GM23338 (cell line): ENCODE measurements at regions not wholly inside any gene's neighbourhood (a gene's known extent, or its start where the extent isn't known, plus 50 kb on each side); places are given as distances from the start of the nearest gene placed in this dataset.
A peak's percentile ranks its signal among the peaks of the same experiment; 100 is the strongest.

Experiments
- ATAC-seq: fragments of 200-7000 bp; cut with Tn5 transposase; 3 replicates; pipeline ENCODE4 v1.9.1; 2020
- DNase-seq: peaks from one replicate; pipeline ENCODE4 v3.0.0-alpha.2; 2015; ENCODE audit warnings: low spot score
- H2AFZ ChIP-seq: fragments of 200-600 bp; sonication (generic); 2 replicates; pipeline ENCODE4 v1.8.0; 2016; ENCODE audit warnings: antibody characterized with exemption, mild to moderate bottlenecking, moderate library complexity
- H3F3A ChIP-seq: fragments of 200-600 bp; sonication (generic); replicated peaks from 2 replicates; pipeline ENCODE4 v1.8.0; 2017; ENCODE audit warnings: antibody characterized with exemption, mixed run types, low read depth
- H3K27ac ChIP-seq: fragments of 200-600 bp; sonication (generic); 2 replicates; pipeline ENCODE4 v1.6.1; 2016; ENCODE audit warnings: low read depth
- H3K27me3 ChIP-seq: fragments of 200-600 bp; sonication (generic); 2 replicates; pipeline ENCODE4 v1.8.0; 2016; ENCODE audit warnings: mild to moderate bottlenecking, mixed run types, moderate library complexity; ENCODE audit not compliant: insufficient read depth
- H3K36me3 ChIP-seq: fragments of 200-600 bp; sonication (generic); 2 replicates; pipeline ENCODE4 v1.8.0; 2016; ENCODE audit warnings: mild to moderate bottlenecking; ENCODE audit not compliant: insufficient read depth
- H3K4me1 ChIP-seq: fragments of 200-600 bp; sonication (generic); 2 replicates; pipeline ENCODE4 v1.8.0; 2016; ENCODE audit warnings: mild to moderate bottlenecking, moderate library complexity; ENCODE audit not compliant: insufficient read depth
- H3K4me2 ChIP-seq: fragments of 200-600 bp; sonication (generic); 2 replicates; pipeline ENCODE4 v1.7.1; 2017; ENCODE audit warnings: mixed run types
- H3K4me3 ChIP-seq: fragments of 200-600 bp; sonication (generic); 2 replicates; pipeline ENCODE4 v1.6.1; 2016; ENCODE audit warnings: mixed run types
- H3K79me2 ChIP-seq: fragments of 200-600 bp; sonication (generic); replicated peaks from 2 replicates; pipeline ENCODE4 v1.8.0; 2017; ENCODE audit warnings: mild to moderate bottlenecking; ENCODE audit not compliant: insufficient read depth
- H3K9me2 ChIP-seq: fragments of 200-600 bp; sonication (generic); 2 replicates; pipeline ENCODE4 v1.8.0; 2017; ENCODE audit not compliant: insufficient read depth
- H4K20me1 ChIP-seq: fragments of 200-600 bp; sonication (generic); replicated peaks from 2 replicates; pipeline ENCODE4 v1.8.0; 2017; ENCODE audit warnings: mild to moderate bottlenecking; ENCODE audit not compliant: insufficient read depth
- H3K27ac Mint-ChIP-seq: 2 replicates; pipeline ENCODE4 v1.8.0; 2020; ENCODE audit warnings: inconsistent platforms, mild to moderate bottlenecking, moderate library complexity, mixed read lengths
- H3K27me3 Mint-ChIP-seq: 3 replicates; pipeline ENCODE4 v1.8.0; 2022; ENCODE audit warnings: low read depth, mild to moderate bottlenecking, moderate library complexity, mixed read lengths, inconsistent platforms; ENCODE audit not compliant: insufficient read depth, poor library complexity
- H3K36me3 Mint-ChIP-seq: 3 replicates; pipeline ENCODE4 v1.8.0; 2021; ENCODE audit warnings: low read depth, mild to moderate bottlenecking, inconsistent platforms, moderate library complexity, mixed read lengths
- H3K4me1 Mint-ChIP-seq: 3 replicates; pipeline ENCODE4 v1.8.0; 2020; ENCODE audit warnings: mild to moderate bottlenecking, inconsistent platforms, mixed read lengths
- H3K4me3 Mint-ChIP-seq: 3 replicates; pipeline ENCODE4 v1.8.0; 2021; ENCODE audit warnings: moderate library complexity, mild to moderate bottlenecking, inconsistent platforms, mixed read lengths
- H3K9me3 Mint-ChIP-seq: 3 replicates; pipeline ENCODE4 v1.8.0; 2020; ENCODE audit warnings: moderate library complexity, mild to moderate bottlenecking, inconsistent platforms, mixed read lengths
- CTCF ChIP-seq, 2 experiments: fragments of 200-600 bp in 1 of 2; sonication (generic) in 1 of 2; conservative IDR thresholded peaks; 2 replicates each; pipeline versions ENCODE4 v1.5.1 to v1.6.1; 2016 to 2017; ENCODE audit warnings: antibody characterized with exemption in 2 of 2, low read depth in 2 of 2, mild to moderate bottlenecking in 2 of 2, moderate library complexity in 1 of 2
- EZH2 ChIP-seq: fragments of 200-600 bp; sonication (generic); IDR thresholded peaks from one replicate; pipeline ENCODE4 v1.8.0; 2017; ENCODE audit warnings: antibody characterized with exemption, mild to moderate bottlenecking, low read depth; ENCODE audit not compliant: unreplicated experiment
- ZNF114 ChIP-seq: fragments of 250-450 bp; sonication (Bioruptor Pico); IDR thresholded peaks from 2 replicates; pipeline ENCODE4 v1.5.0; 2020; ENCODE audit warnings: mild to moderate bottlenecking, moderate library complexity
- TF ChIP-seq, protein P1 (sequence below): IDR thresholded peaks from one replicate; pipeline ENCODE4 v1.6.1; 2018; ENCODE audit warnings: antibody characterized with exemption; ENCODE audit not compliant: unreplicated experiment
- TF ChIP-seq, protein P2 (sequence below): fragments of 250-450 bp; sonication (Bioruptor Pico); IDR thresholded peaks from 2 replicates; pipeline ENCODE4 v1.5.0; 2020; ENCODE audit warnings: mild to moderate bottlenecking, moderate library complexity

- no peaks in the 10 kb centered on the region for H3K36me3 Mint-ChIP-seq
- H3K27me3 ChIP-seq, result no peaks in the 10 kb centered on the region
- no peak overlapping the region for H3K4me3 ChIP-seq
- peaks cover 2% of the 10 kb centered on the region for H3K27me3 Mint-ChIP-seq
- ATAC-seq (no peak), DNase-seq (no peak)
- H3K9me2 ChIP-seq, result no peaks in the 10 kb centered on the region; the same call in 1 of the 2 replicates
- H3K4me1 ChIP-seq, result no peaks in the 10 kb centered on the region
- no peaks in the 10 kb centered on the region for H3F3A ChIP-seq
- no peak overlapping the region for H2AFZ ChIP-seq
- H3K9me3 Mint-ChIP-seq, result peaks cover 5% of the 10 kb centered on the region; the same call in 1 of the 3 replicates
- no peak overlapping the region for H3K4me2 ChIP-seq
- no peak overlapping the region for H3K27ac Mint-ChIP-seq
- H3K36me3 ChIP-seq, result no peaks in the 10 kb centered on the region
- no peaks in the 10 kb centered on the region for H3K79me2 ChIP-seq
- no peak overlapping the region for H3K4me3 Mint-ChIP-seq
- TF ChIP-seq, protein P1, sequence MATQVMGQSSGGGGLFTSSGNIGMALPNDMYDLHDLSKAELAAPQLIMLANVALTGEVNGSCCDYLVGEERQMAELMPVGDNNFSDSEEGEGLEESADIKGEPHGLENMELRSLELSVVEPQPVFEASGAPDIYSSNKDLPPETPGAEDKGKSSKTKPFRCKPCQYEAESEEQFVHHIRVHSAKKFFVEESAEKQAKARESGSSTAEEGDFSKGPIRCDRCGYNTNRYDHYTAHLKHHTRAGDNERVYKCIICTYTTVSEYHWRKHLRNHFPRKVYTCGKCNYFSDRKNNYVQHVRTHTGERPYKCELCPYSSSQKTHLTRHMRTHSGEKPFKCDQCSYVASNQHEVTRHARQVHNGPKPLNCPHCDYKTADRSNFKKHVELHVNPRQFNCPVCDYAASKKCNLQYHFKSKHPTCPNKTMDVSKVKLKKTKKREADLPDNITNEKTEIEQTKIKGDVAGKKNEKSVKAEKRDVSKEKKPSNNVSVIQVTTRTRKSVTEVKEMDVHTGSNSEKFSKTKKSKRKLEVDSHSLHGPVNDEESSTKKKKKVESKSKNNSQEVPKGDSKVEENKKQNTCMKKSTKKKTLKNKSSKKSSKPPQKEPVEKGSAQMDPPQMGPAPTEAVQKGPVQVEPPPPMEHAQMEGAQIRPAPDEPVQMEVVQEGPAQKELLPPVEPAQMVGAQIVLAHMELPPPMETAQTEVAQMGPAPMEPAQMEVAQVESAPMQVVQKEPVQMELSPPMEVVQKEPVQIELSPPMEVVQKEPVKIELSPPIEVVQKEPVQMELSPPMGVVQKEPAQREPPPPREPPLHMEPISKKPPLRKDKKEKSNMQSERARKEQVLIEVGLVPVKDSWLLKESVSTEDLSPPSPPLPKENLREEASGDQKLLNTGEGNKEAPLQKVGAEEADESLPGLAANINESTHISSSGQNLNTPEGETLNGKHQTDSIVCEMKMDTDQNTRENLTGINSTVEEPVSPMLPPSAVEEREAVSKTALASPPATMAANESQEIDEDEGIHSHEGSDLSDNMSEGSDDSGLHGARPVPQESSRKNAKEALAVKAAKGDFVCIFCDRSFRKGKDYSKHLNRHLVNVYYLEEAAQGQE, result no peak
- TF ChIP-seq EZH2, result no peak
- TF ChIP-seq ZNF114 (CRISPR knock-in tag), result no peak
- no peaks in the 10 kb centered on the region for H3K4me1 Mint-ChIP-seq
- H3K27ac ChIP-seq, result no peak overlapping the region
- no peaks in the 10 kb centered on the region for H4K20me1 ChIP-seq
These were observed 96.0 kb upstream of the PRR16 start for GRCh38 chr5:120367896-120368634.

- no peak for DNase-seq
- H3K36me3 Mint-ChIP-seq, result no peaks in the 10 kb centered on the region
- H3K4me2 ChIP-seq, result no peak overlapping the region
- TF ChIP-seq CTCF (conservative IDR thresholded peaks at IDR 0.05; ENCODE audit: low read depth in 2 of 2), result peak in 1 of 2 experiments; percentile 37; a peak in 3 of 4 replicates
- TF ChIP-seq, protein P2, sequence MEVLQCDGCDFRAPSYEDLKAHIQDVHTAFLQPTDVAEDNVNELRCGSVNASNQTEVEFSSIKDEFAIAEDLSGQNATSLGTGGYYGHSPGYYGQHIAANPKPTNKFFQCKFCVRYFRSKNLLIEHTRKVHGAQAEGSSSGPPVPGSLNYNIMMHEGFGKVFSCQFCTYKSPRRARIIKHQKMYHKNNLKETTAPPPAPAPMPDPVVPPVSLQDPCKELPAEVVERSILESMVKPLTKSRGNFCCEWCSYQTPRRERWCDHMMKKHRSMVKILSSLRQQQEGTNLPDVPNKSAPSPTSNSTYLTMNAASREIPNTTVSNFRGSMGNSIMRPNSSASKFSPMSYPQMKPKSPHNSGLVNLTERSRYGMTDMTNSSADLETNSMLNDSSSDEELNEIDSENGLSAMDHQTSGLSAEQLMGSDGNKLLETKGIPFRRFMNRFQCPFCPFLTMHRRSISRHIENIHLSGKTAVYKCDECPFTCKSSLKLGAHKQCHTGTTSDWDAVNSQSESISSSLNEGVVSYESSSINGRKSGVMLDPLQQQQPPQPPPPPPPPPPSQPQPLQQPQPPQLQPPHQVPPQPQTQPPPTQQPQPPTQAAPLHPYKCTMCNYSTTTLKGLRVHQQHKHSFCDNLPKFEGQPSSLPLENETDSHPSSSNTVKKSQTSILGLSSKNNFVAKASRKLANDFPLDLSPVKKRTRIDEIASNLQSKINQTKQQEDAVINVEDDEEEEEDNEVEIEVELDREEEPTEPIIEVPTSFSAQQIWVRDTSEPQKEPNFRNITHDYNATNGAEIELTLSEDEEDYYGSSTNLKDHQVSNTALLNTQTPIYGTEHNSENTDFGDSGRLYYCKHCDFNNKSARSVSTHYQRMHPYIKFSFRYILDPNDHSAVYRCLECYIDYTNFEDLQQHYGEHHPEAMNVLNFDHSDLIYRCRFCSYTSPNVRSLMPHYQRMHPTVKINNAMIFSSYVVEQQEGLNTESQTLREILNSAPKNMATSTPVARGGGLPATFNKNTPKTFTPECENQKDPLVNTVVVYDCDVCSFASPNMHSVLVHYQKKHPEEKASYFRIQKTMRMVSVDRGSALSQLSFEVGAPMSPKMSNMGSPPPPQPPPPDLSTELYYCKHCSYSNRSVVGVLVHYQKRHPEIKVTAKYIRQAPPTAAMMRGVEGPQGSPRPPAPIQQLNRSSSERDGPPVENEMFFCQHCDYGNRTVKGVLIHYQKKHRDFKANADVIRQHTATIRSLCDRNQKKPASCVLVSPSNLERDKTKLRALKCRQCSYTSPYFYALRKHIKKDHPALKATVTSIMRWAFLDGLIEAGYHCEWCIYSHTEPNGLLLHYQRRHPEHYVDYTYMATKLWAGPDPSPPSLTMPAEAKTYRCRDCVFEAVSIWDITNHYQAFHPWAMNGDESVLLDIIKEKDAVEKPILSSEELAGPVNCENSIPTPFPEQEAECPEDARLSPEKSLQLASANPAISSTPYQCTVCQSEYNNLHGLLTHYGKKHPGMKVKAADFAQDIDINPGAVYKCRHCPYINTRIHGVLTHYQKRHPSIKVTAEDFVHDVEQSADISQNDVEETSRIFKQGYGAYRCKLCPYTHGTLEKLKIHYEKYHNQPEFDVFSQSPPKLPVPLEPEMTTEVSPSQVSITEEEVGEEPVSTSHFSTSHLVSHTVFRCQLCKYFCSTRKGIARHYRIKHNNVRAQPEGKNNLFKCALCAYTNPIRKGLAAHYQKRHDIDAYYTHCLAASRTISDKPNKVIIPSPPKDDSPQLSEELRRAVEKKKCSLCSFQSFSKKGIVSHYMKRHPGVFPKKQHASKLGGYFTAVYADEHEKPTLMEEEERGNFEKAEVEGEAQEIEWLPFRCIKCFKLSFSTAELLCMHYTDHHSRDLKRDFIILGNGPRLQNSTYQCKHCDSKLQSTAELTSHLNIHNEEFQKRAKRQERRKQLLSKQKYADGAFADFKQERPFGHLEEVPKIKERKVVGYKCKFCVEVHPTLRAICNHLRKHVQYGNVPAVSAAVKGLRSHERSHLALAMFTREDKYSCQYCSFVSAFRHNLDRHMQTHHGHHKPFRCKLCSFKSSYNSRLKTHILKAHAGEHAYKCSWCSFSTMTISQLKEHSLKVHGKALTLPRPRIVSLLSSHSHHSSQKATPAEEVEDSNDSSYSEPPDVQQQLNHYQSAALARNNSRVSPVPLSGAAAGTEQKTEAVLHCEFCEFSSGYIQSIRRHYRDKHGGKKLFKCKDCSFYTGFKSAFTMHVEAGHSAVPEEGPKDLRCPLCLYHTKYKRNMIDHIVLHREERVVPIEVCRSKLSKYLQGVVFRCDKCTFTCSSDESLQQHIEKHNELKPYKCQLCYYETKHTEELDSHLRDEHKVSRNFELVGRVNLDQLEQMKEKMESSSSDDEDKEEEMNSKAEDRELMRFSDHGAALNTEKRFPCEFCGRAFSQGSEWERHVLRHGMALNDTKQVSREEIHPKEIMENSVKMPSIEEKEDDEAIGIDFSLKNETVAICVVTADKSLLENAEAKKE, result no peak
These were observed 95.0 kb upstream of the PRR16 start for GRCh38 chr5:120368923-120369715.

More at GRCh38 chr5:120368923-120369715, 95.0 kb upstream of the PRR16 start:
- H3K27ac ChIP-seq, result no peak overlapping the region
- no peaks in the 10 kb centered on the region for H3K4me1 ChIP-seq
- no peaks in the 10 kb centered on the region for H3K4me1 Mint-ChIP-seq
- H4K20me1 ChIP-seq, result no peaks in the 10 kb centered on the region
- H3K27me3 Mint-ChIP-seq, result peaks cover 2% of the 10 kb centered on the region
- no peak overlapping the region for H3K27ac Mint-ChIP-seq
- H3K9me2 ChIP-seq, result no peaks in the 10 kb centered on the region; the same call in 1 of the 2 replicates
- H3K36me3 ChIP-seq, result no peaks in the 10 kb centered on the region
- no peak overlapping the region for H2AFZ ChIP-seq
- no peaks in the 10 kb centered on the region for H3K79me2 ChIP-seq
- H3F3A ChIP-seq, result no peaks in the 10 kb centered on the region
- H3K4me3 ChIP-seq, result no peak overlapping the region
- H3K9me3 Mint-ChIP-seq, result peaks cover 5% of the 10 kb centered on the region; the same call in 1 of the 3 replicates
- no peak for ATAC-seq
- no peak overlapping the region for H3K4me3 Mint-ChIP-seq
- H3K27me3 ChIP-seq, result no peaks in the 10 kb centered on the region
